ENCODE measurements at regions not wholly inside any gene's neighbourhood (a gene's known extent, or its start where the extent isn't known, plus 50 kb on each side); places are given as distances from the start of the nearest gene placed in this dataset.

DNA sequence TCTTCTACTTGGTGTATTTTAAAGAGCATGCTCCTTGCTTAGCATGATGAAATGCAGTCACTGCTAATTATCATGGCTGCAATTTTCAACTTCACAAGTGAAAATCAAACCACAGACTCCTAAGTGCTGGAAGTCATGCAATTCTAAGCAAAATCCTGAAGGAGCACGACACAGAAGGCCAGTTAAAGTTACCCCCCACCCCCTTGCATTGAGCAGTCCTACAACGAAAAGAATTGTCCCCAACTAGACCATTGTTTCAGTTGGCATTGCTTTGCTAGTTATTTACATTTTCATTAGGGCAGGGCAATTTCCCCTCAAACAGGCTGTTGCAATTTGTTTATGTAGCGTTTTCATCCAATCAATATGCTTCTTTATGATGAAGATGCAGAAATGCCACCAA is 321.2 kb downstream of the PCDH7 start:
- Histone ChIP-seq H3K4me3 (no peak overlapping the region), H3K9me3 (no peaks in the 10 kb centered on the region), H3K27me3 (no peaks in the 10 kb centered on the region), H3K36me3 (no peaks in the 10 kb centered on the region), H3K4me1 (no peaks in the 10 kb centered on the region), H3K27ac (no peak overlapping the region)
- DNase-seq (no peak), ATAC-seq (ENCODE audit: low FRiP score in 2 of 2) (no peak)
- 55 to 63% methylated on average over 3 of the region's 3 CpGs for WGBS, 2 donors
- no peak for TF ChIP-seq POLR2A (IDR thresholded peaks at IDR 0.05)
- no peak for TF ChIP-seq EP300 (IDR thresholded peaks at IDR 0.05)
- no peak for TF ChIP-seq POLR2AphosphoS5 (IDR thresholded peaks at IDR 0.05)
- TF ChIP-seq, protein P1, sequence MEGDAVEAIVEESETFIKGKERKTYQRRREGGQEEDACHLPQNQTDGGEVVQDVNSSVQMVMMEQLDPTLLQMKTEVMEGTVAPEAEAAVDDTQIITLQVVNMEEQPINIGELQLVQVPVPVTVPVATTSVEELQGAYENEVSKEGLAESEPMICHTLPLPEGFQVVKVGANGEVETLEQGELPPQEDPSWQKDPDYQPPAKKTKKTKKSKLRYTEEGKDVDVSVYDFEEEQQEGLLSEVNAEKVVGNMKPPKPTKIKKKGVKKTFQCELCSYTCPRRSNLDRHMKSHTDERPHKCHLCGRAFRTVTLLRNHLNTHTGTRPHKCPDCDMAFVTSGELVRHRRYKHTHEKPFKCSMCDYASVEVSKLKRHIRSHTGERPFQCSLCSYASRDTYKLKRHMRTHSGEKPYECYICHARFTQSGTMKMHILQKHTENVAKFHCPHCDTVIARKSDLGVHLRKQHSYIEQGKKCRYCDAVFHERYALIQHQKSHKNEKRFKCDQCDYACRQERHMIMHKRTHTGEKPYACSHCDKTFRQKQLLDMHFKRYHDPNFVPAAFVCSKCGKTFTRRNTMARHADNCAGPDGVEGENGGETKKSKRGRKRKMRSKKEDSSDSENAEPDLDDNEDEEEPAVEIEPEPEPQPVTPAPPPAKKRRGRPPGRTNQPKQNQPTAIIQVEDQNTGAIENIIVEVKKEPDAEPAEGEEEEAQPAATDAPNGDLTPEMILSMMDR (IDR thresholded peaks at IDR 0.05) = no peak

DNA sequence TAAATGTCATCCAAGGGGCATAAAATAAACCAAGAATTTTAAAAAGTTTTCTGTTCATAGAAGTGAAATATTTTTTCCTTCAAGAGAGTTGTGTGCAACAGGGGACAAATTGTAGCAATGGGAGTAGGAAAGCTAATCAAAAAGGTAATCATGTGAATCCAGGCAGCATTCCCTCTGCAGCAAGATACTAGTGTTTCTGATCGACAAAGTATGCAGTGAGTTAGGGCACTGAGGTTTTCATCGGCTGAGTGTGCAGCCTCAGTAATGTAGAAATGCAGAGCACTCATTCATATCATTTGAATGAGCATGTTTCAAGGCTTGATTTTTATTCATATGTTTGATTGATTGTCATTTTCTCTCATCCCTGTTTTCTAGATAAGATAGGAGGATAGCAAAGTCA is 321.7 kb downstream of the PCDH7 start:
- Histone ChIP-seq H3K27ac (no peak overlapping the region), H3K27me3 (no peaks in the 10 kb centered on the region), H3K9me3 (no peaks in the 10 kb centered on the region), H3K36me3 (no peaks in the 10 kb centered on the region), H3K4me1 (no peaks in the 10 kb centered on the region), H3K4me3 (no peak overlapping the region)
- TF ChIP-seq, protein P1 (IDR thresholded peaks at IDR 0.05) = no peak
- TF ChIP-seq POLR2AphosphoS5 (IDR thresholded peaks at IDR 0.05) = no peak
- no peak for TF ChIP-seq EP300 (IDR thresholded peaks at IDR 0.05)
- TF ChIP-seq POLR2A (IDR thresholded peaks at IDR 0.05) = no peak
- ATAC-seq (ENCODE audit: low FRiP score in 2 of 2) (no peak), DNase-seq (no peak)
- 81 to 90% methylated on average over 2 of the region's 2 CpGs for WGBS, 2 donors

DNA sequence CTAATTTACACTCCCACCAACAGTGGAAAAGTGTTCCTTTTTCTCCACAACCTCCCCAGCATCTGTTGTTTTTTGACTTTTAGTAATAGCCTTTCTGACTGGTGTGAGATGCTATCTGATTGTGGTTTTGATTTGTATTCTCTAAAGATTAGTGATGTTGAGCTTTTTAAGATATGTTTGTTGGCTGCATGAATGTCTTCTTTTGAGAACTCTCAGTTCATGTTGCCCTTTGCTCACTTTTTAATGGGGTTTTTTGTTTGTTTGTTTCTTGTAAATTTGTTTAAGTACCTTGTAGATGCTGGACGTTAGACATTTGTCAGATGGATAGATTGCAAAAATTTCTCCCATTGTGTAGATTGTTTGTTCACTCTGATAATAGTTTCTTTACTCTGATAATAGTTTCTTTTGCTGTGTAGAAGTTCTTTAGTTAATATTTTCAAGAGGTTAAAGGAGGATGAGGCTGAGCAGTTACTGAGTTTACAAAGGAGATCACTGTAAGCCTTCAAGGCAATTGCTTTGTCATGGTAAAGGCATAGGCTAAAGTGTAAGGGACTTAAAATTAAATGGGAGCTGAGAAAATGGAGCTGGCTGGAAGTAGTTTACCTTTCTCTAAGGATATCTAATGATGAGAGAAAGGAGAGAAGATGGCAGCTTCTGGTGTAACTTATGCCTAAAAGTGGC is 323.4 kb downstream of the PCDH7 start:
- ATAC-seq (ENCODE audit: low FRiP score in 2 of 2) = no peak
- H3K27ac ChIP-seq = no peak overlapping the region
- no peaks in the 10 kb centered on the region for H3K9me3 ChIP-seq
- no peak for TF ChIP-seq EP300 (IDR thresholded peaks at IDR 0.05)
- TF ChIP-seq POLR2AphosphoS5 (IDR thresholded peaks at IDR 0.05) = no peak
- no peak for TF ChIP-seq POLR2A (IDR thresholded peaks at IDR 0.05)
- TF ChIP-seq, protein P1 (IDR thresholded peaks at IDR 0.05) = no peak
- no peak for DNase-seq
- H3K27me3 ChIP-seq = no peaks in the 10 kb centered on the region
- no peaks in the 10 kb centered on the region for H3K36me3 ChIP-seq
- WGBS, 2 donors = 24 to 44% methylated on average over 1 of the region's 1 CpG
- no peak overlapping the region for H3K4me3 ChIP-seq
- no peaks in the 10 kb centered on the region for H3K4me1 ChIP-seq

DNA sequence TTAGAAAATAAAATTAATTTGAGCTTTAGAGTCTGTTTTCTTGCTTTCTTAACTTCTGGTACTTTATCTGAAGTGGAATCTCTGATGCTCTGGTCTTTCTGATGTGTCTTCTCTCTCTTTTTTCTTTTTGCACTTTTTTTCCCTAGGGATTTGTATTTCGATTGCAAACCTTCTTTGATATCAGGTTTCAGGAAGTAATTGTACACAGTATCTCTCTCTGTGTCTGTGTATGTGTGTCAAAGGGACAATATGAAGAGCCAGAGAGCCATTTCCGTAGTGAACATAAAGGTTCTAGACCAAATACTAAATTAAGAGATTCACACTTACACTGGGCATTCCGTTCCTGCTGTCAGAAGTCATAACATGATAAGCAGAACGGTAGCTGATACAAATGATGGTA is 325.0 kb downstream of the PCDH7 start:
- H3K27ac ChIP-seq = no peak overlapping the region
- no peak for TF ChIP-seq EP300 (IDR thresholded peaks at IDR 0.05)
- TF ChIP-seq, protein P1 (IDR thresholded peaks at IDR 0.05) = no peak
- no peak for TF ChIP-seq POLR2AphosphoS5 (IDR thresholded peaks at IDR 0.05)
- no peak for TF ChIP-seq POLR2A (IDR thresholded peaks at IDR 0.05)
- ATAC-seq (ENCODE audit: low FRiP score in 2 of 2) (no peak), DNase-seq (no peak)
- H3K4me3 ChIP-seq = no peak overlapping the region
- WGBS, 2 donors = 56% methylated on average over 4 of the region's 4 CpGs
- no peaks in the 10 kb centered on the region for H3K9me3 ChIP-seq
- no peaks in the 10 kb centered on the region for H3K4me1 ChIP-seq
- H3K27me3 ChIP-seq = no peaks in the 10 kb centered on the region
- H3K36me3 ChIP-seq = no peaks in the 10 kb centered on the region

DNA sequence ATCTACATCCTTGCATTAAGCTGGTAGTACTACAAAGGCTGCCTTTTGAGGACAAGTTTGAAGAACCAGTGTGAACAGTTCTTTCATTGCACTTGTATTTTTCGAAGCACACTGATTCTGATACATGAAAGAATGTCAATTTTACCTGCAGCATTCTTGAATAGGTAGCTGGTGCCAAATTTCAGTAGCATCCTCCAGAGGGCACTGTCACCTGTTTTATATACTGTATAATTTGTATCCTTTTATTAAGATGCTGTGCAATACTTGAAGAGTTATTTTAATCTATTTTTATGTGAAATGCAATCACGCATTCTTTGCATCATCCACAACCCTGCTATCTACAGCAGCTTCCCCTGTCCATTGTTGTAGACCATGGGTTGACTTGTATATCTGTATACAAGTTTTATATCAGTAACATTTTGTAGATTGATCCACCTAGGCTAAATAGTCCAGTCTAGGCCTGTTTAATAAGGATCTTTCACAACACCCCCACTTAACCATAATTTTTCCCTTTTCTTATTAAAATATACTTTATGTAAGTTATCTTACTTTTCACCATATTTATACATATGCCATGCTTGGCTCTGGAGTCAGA is 325.7 kb downstream of the PCDH7 start:
- ATAC-seq (ENCODE audit: low FRiP score in 2 of 2) (no peak), DNase-seq (peak in 1 of 2 donors; percentile 23)
- Histone ChIP-seq H3K27me3 (no peaks in the 10 kb centered on the region), H3K27ac (no peak overlapping the region), H3K36me3 (no peaks in the 10 kb centered on the region), H3K9me3 (no peaks in the 10 kb centered on the region), H3K4me1 (no peaks in the 10 kb centered on the region), H3K4me3 (no peak overlapping the region)
- WGBS, 2 donors = 48 to 67% methylated on average over 2 of the region's 2 CpGs
- TF ChIP-seq POLR2A (IDR thresholded peaks at IDR 0.05) = no peak
- TF ChIP-seq, protein P1 (IDR thresholded peaks at IDR 0.05) = peak in 3 of 6 experiments; percentile 17 to 35 (median 24)
- TF ChIP-seq POLR2AphosphoS5 (IDR thresholded peaks at IDR 0.05) = no peak
- no peak for TF ChIP-seq EP300 (IDR thresholded peaks at IDR 0.05)
